ENCODE measurements at regions not wholly inside any gene's neighbourhood (a gene's known extent, or its start where the extent isn't known, plus 50 kb on each side); places are given as distances from the start of the nearest gene placed in this dataset.

DNA sequence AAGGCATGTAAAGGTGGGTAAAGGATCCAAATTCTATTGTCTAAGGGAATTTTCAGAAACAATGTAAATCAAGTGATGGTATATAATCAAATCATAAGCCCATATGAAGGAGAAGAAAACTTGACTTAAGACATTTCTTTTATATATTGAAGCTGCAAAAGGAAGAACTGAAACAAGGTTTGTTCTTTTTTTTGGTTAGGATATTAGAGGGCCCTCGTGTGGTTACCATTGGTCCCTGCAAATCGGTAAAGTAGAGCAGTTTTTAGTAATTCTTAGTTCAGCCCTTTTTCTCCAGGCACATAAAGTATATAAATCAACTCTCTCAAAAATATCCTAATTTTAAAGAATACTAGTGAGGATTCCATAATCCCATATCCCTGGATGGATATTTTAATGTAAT is 105.6 kb upstream of the STK17B start:
- Histone ChIP-seq H3K36me3 (no peaks in the 10 kb centered on the region), H3K9me3 (no peaks in the 10 kb centered on the region), H3K27me3 (no peaks in the 10 kb centered on the region), H3K4me3 (no peak overlapping the region), H3K27ac (peak overlapping the region; percentile 71 to 82 (median 76)), H3K4me1 (peaks cover 11 to 39% (median 22%) of the 10 kb centered on the region in 4 donors)
- TF ChIP-seq, protein P1, sequence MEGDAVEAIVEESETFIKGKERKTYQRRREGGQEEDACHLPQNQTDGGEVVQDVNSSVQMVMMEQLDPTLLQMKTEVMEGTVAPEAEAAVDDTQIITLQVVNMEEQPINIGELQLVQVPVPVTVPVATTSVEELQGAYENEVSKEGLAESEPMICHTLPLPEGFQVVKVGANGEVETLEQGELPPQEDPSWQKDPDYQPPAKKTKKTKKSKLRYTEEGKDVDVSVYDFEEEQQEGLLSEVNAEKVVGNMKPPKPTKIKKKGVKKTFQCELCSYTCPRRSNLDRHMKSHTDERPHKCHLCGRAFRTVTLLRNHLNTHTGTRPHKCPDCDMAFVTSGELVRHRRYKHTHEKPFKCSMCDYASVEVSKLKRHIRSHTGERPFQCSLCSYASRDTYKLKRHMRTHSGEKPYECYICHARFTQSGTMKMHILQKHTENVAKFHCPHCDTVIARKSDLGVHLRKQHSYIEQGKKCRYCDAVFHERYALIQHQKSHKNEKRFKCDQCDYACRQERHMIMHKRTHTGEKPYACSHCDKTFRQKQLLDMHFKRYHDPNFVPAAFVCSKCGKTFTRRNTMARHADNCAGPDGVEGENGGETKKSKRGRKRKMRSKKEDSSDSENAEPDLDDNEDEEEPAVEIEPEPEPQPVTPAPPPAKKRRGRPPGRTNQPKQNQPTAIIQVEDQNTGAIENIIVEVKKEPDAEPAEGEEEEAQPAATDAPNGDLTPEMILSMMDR (IDR thresholded peaks at IDR 0.05), result peak; percentile 52 to 73 (median 62)
- TF ChIP-seq POLR2A (IDR thresholded peaks at IDR 0.05), result no peak
- DNase-seq, result no peak
- intact Hi-C loops (cut with DNase I; ENCODE audit: low total_unique reads), result no loop called here
- WGBS, 2 donors (ENCODE audit: low coverage in 1 of 2), result 26 to 27% methylated on average over 2 of the region's 2 CpGs
- in situ Hi-C loops (cut with MboI; ENCODE audit: low pct_ligation_motif_present in 1 of 4, low pct_unique_long_range_greater_than_20kb in 1 of 4, low sequenced_read_pairs in 3 of 4), result loop anchor here in 3 of 4 donors (10.0 to 25.0 kb wide), 4 partner anchors 112 to 485 kb away; no protein-coding TSS in a partner anchor

DNA sequence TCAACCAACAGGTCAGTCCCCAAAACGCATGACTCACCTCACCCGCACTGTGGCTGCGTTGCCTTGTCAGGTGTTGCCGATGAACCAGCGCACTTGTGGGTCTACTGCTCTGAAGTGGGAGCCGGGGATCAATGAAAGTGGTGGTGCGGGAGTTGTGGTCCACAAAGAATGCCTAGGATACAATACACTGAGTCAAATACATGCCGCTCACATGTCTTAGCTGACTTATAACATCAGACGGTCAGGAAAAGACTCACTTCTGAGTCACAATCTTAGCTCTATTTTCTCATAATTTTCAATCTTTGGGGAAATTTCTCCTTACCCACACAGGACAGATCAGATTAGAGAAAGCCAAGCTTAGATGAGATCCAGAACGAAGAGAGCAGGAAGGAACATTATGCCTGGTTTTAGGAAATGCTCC is 107.1 kb upstream of the STK17B start:
- 64 to 88% methylated on average over 4 to 10 of the region's 10 CpGs for WGBS, 2 donors (ENCODE audit: low coverage in 1 of 2)

GRCh38 chr2:196279541-196279940 is 108.2 kb upstream of the STK17B start:
- no peak for TF ChIP-seq EP300 (IDR thresholded peaks at IDR 0.05; ENCODE audit: low read depth)
- TF ChIP-seq, protein P1 (IDR thresholded peaks at IDR 0.05), result no peak
- no peak for TF ChIP-seq POLR2AphosphoS5 (IDR thresholded peaks at IDR 0.05)
- no peak for TF ChIP-seq POLR2A (IDR thresholded peaks at IDR 0.05)
- H3K27me3 ChIP-seq, result no peaks in the 10 kb centered on the region
- peaks cover 5 to 27% (median 16%) of the 10 kb centered on the region in 4 donors for H3K4me1 ChIP-seq
- no peak overlapping the region for H3K27ac ChIP-seq
- no peak overlapping the region for H3K4me3 ChIP-seq
- DNase-seq, result no peak
- 98 to 100% methylated on average over 3 of the region's 3 CpGs for WGBS, 2 donors (ENCODE audit: low coverage in 1 of 2)
- H3K9me3 ChIP-seq, result no peaks in the 10 kb centered on the region
- in situ Hi-C loops (cut with MboI; ENCODE audit: low pct_ligation_motif_present in 1 of 4, low pct_unique_long_range_greater_than_20kb in 1 of 4, low sequenced_read_pairs in 3 of 4) (loop anchor here in 3 of 4 donors (10.0 to 25.0 kb wide), 4 partner anchors 115 to 483 kb away; no protein-coding TSS in a partner anchor), intact Hi-C loops (cut with DNase I; ENCODE audit: low total_unique reads) (no loop called here)
- H3K36me3 ChIP-seq, result no peaks in the 10 kb centered on the region

More for the DNA sequence above, 107.1 kb upstream of the STK17B start:
- Histone ChIP-seq H3K27me3 (no peaks in the 10 kb centered on the region), H3K36me3 (no peaks in the 10 kb centered on the region), H3K4me3 (no peak overlapping the region), H3K27ac (no peak overlapping the region), H3K9me3 (no peaks in the 10 kb centered on the region), H3K4me1 (peaks cover 11 to 37% (median 22%) of the 10 kb centered on the region in 4 donors)
- in situ Hi-C loops (cut with MboI; ENCODE audit: low pct_ligation_motif_present in 1 of 4, low pct_unique_long_range_greater_than_20kb in 1 of 4, low sequenced_read_pairs in 3 of 4) (loop anchor here in 3 of 4 donors (10.0 to 25.0 kb wide), 4 partner anchors 114 to 484 kb away; no protein-coding TSS in a partner anchor), intact Hi-C loops (cut with DNase I; ENCODE audit: low total_unique reads) (no loop called here)
- DNase-seq, result no peak
- TF ChIP-seq EP300 (IDR thresholded peaks at IDR 0.05; ENCODE audit: low read depth), result no peak
- TF ChIP-seq POLR2AphosphoS5 (IDR thresholded peaks at IDR 0.05), result no peak
- TF ChIP-seq, protein P1 (IDR thresholded peaks at IDR 0.05), result no peak
- no peak for TF ChIP-seq POLR2A (IDR thresholded peaks at IDR 0.05)

DNA sequence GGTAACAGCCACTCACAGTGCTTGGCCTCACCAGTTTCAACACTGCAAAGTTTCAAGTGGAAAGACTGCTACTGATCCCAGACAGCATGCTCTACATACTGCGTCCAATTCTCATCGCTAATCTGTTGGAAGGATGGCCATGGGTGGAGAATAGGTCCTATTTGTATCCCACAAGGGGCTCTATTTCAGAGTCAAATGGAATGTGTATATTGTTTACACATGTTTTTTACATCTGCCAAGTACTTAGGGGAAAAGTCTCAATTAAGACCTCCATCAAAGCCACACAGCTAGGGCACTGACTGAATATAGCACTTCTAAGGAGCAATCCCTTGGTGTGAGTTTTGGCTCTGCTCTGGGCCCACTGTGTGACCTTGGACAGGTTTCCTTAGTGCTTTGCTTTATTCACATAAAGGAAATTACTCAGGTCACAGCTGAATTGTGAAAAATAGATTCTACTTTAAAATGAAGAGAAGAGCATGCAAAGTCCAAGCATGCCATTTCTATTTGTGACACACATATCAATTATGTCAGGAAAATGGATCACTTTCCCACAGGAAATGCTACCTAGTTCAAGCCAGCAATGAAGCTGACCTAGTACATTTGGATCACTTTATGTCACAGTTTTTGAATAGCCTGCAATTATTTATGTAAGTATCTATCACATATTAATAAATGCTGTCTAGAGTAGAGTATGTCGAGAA is 112.9 kb upstream of the STK17B start:
- DNase-seq, result no peak
- no peak overlapping the region for H3K27ac ChIP-seq
- in situ Hi-C loops (cut with MboI; ENCODE audit: low pct_ligation_motif_present in 1 of 4, low pct_unique_long_range_greater_than_20kb in 1 of 4, low sequenced_read_pairs in 3 of 4) (loop anchor here in 3 of 4 donors (10.0 to 25.0 kb wide), 3 partner anchors 197 to 478 kb away; no protein-coding TSS in a partner anchor), intact Hi-C loops (cut with DNase I; ENCODE audit: low total_unique reads) (no loop called here)
- TF ChIP-seq, protein P1 (IDR thresholded peaks at IDR 0.05), result no peak
- no peak for TF ChIP-seq EP300 (IDR thresholded peaks at IDR 0.05; ENCODE audit: low read depth)
- no peak for TF ChIP-seq POLR2A (IDR thresholded peaks at IDR 0.05)
- TF ChIP-seq POLR2AphosphoS5 (IDR thresholded peaks at IDR 0.05), result no peak
- H3K27me3 ChIP-seq, result no peaks in the 10 kb centered on the region
- no peaks in the 10 kb centered on the region for H3K36me3 ChIP-seq
- no peak overlapping the region for H3K4me3 ChIP-seq
- no peaks in the 10 kb centered on the region for H3K9me3 ChIP-seq
- peaks cover 4 to 11% (median 8%) of the 10 kb centered on the region in 4 donors for H3K4me1 ChIP-seq
- 80 to 87% methylated on average over 3 of the region's 3 CpGs for WGBS, 2 donors (ENCODE audit: low coverage in 1 of 2)

All from transverse colon (tissue), 4 donors.